ENCODE measurements at regions not wholly inside any gene's neighbourhood (a gene's known extent, or its start where the extent isn't known, plus 50 kb on each side); places are given as distances from the start of the nearest gene placed in this dataset.

- no peak for TF ChIP-seq EZH2 (IDR thresholded peaks at IDR 0.05; ENCODE audit: borderline replicate concordance, low read depth, low read length, poor library complexity, severe bottlenecking)
- TF ChIP-seq CTCF (conservative IDR thresholded peaks at IDR 0.05; ENCODE audit: low read depth, low read length) = no peak
Measured at GRCh38 chr3:72318504-72319193, 529.6 kb downstream of the SHQ1 start.
